ENCODE measurements at regions not wholly inside any gene's neighbourhood (a gene's known extent, or its start where the extent isn't known, plus 50 kb on each side); places are given as distances from the start of the nearest gene placed in this dataset.

- no peak for DNase-seq
- ATAC-seq, result no peak
- Mint-ChIP-seq H3K4me1 (no peaks in the 10 kb centered on the region), H3K9me3 (peaks cover 0 to 7% of the 10 kb centered on the region in 2 donors), H3K27me3 (no peaks in the 10 kb centered on the region), H3K27ac (no peak overlapping the region), H3K4me3 (no peak overlapping the region)
These were observed 329.1 kb upstream of the TSHZ2 start for GRCh38 chr20:52643034-52643433.

- H3K9me3 Mint-ChIP-seq, result peaks cover 5 to 15% of the 10 kb centered on the region in 2 donors
- H3K27ac Mint-ChIP-seq, result no peak overlapping the region
- H3K4me3 Mint-ChIP-seq, result no peak overlapping the region
- ATAC-seq, result no peak
- no peaks in the 10 kb centered on the region for H3K4me1 Mint-ChIP-seq
- H3K27me3 Mint-ChIP-seq, result no peaks in the 10 kb centered on the region
- no peak for DNase-seq
These were observed 335.0 kb upstream of the TSHZ2 start for GRCh38 chr20:52637201-52637600.

- ATAC-seq, result no peak
- no peaks in the 10 kb centered on the region for H3K27me3 Mint-ChIP-seq
These were observed 340.7 kb upstream of the TSHZ2 start for GRCh38 chr20:52631469-52631868.

GRCh38 chr20:52630138-52630537, 342.0 kb upstream of the TSHZ2 start:
- no peak overlapping the region for H3K4me3 Mint-ChIP-seq
- peaks cover 5 to 15% of the 10 kb centered on the region in 2 donors for H3K9me3 Mint-ChIP-seq
- no peaks in the 10 kb centered on the region for H3K4me1 Mint-ChIP-seq
- ATAC-seq, result no peak
- no peak overlapping the region for H3K27ac Mint-ChIP-seq
- no peaks in the 10 kb centered on the region for H3K27me3 Mint-ChIP-seq
- DNase-seq, result no peak

More at GRCh38 chr20:52631469-52631868, 340.7 kb upstream of the TSHZ2 start:
- no peak for DNase-seq
- Mint-ChIP-seq H3K27ac (no peak overlapping the region), H3K9me3 (peaks cover 5 to 15% of the 10 kb centered on the region in 2 donors), H3K4me3 (no peak overlapping the region), H3K4me1 (no peaks in the 10 kb centered on the region)

GRCh38 chr20:52624281-52624680, 347.9 kb upstream of the TSHZ2 start:
- ATAC-seq, result no peak
- Mint-ChIP-seq H3K27ac (no peak overlapping the region), H3K27me3 (no peaks in the 10 kb centered on the region), H3K9me3 (no peaks in the 10 kb centered on the region), H3K4me3 (no peak overlapping the region), H3K4me1 (no peaks in the 10 kb centered on the region)
- DNase-seq, result no peak

GRCh38 chr20:52622081-52622480, 350.1 kb upstream of the TSHZ2 start:
- no peaks in the 10 kb centered on the region for H3K9me3 Mint-ChIP-seq
- H3K4me3 Mint-ChIP-seq, result no peak overlapping the region
- no peaks in the 10 kb centered on the region for H3K27me3 Mint-ChIP-seq
- ATAC-seq (no peak), DNase-seq (no peak)
- no peaks in the 10 kb centered on the region for H3K4me1 Mint-ChIP-seq
- H3K27ac Mint-ChIP-seq, result no peak overlapping the region

GRCh38 chr20:52621401-52621800, 350.8 kb upstream of the TSHZ2 start:
- no peak for DNase-seq
- H3K4me1 Mint-ChIP-seq, result peaks cover under 1% of the 10 kb centered on the region
- ATAC-seq, result no peak
- H3K27me3 Mint-ChIP-seq, result peaks cover 3% of the 10 kb centered on the region
- H3K9me3 Mint-ChIP-seq, result no peaks in the 10 kb centered on the region
- H3K27ac Mint-ChIP-seq, result peak overlapping the region in 1 of 2 donors; percentile 11
- H3K4me3 Mint-ChIP-seq, result no peak overlapping the region

GRCh38 chr20:52619671-52620070, 352.5 kb upstream of the TSHZ2 start:
- DNase-seq, result no peak
- no peak for ATAC-seq
- Mint-ChIP-seq H3K9me3 (no peaks in the 10 kb centered on the region), H3K27me3 (peaks cover 9% of the 10 kb centered on the region), H3K4me3 (no peak overlapping the region), H3K27ac (no peak overlapping the region), H3K4me1 (peaks cover 7% of the 10 kb centered on the region)

- no peak overlapping the region for H3K27ac Mint-ChIP-seq
- peaks cover 9% of the 10 kb centered on the region for H3K27me3 Mint-ChIP-seq
- ATAC-seq, result no peak
- H3K4me1 Mint-ChIP-seq, result peaks cover 7% of the 10 kb centered on the region
- H3K4me3 Mint-ChIP-seq, result no peak overlapping the region
- H3K9me3 Mint-ChIP-seq, result no peaks in the 10 kb centered on the region
- DNase-seq, result no peak
These were observed 353.1 kb upstream of the TSHZ2 start for GRCh38 chr20:52619101-52619500.

GRCh38 chr20:52616629-52617028, 355.5 kb upstream of the TSHZ2 start:
- H3K4me3 Mint-ChIP-seq, result no peak overlapping the region
- ATAC-seq, result no peak
- H3K27me3 Mint-ChIP-seq, result peaks cover 9% of the 10 kb centered on the region
- no peak overlapping the region for H3K27ac Mint-ChIP-seq
- H3K9me3 Mint-ChIP-seq, result peaks cover 0 to 2% of the 10 kb centered on the region in 2 donors
- peaks cover 7% of the 10 kb centered on the region for H3K4me1 Mint-ChIP-seq
- DNase-seq, result no peak

GRCh38 chr20:52614051-52614863, 357.9 kb upstream of the TSHZ2 start:
- DNase-seq (no peak), ATAC-seq (no peak)
- peaks cover 9% of the 10 kb centered on the region for H3K27me3 Mint-ChIP-seq

GRCh38 chr20:52612046-52612632, 360.0 kb upstream of the TSHZ2 start:
- ATAC-seq (no peak), DNase-seq (no peak)
- Mint-ChIP-seq H3K27ac (no peak overlapping the region), H3K9me3 (peaks cover 0 to 13% of the 10 kb centered on the region in 2 donors), H3K4me1 (peaks cover 7% of the 10 kb centered on the region), H3K27me3 (peaks cover 9% of the 10 kb centered on the region), H3K4me3 (no peak overlapping the region)

More at GRCh38 chr20:52614051-52614863, 357.9 kb upstream of the TSHZ2 start:
- H3K4me3 Mint-ChIP-seq, result no peak overlapping the region
- H3K9me3 Mint-ChIP-seq, result peaks cover 0 to 13% of the 10 kb centered on the region in 2 donors
- H3K27ac Mint-ChIP-seq, result no peak overlapping the region
- H3K4me1 Mint-ChIP-seq, result peaks cover 7% of the 10 kb centered on the region

- DNase-seq, result no peak
- no peaks in the 10 kb centered on the region for H3K27me3 Mint-ChIP-seq
- H3K4me1 Mint-ChIP-seq, result peaks cover under 1% of the 10 kb centered on the region
- no peak overlapping the region for H3K4me3 Mint-ChIP-seq
- H3K9me3 Mint-ChIP-seq, result peaks cover 0 to 13% of the 10 kb centered on the region in 2 donors
- no peak overlapping the region for H3K27ac Mint-ChIP-seq
- no peak for ATAC-seq
These were observed 361.4 kb upstream of the TSHZ2 start for GRCh38 chr20:52610749-52611148.

GRCh38 chr20:52601295-52601971, 370.7 kb upstream of the TSHZ2 start:
- Mint-ChIP-seq H3K4me1 (no peaks in the 10 kb centered on the region), H3K4me3 (no peak overlapping the region)

GRCh38 chr20:52596256-52596655, 375.9 kb upstream of the TSHZ2 start:
- H3K27me3 Mint-ChIP-seq, result no peaks in the 10 kb centered on the region
- no peak for ATAC-seq

More at GRCh38 chr20:52601295-52601971, 370.7 kb upstream of the TSHZ2 start:
- DNase-seq, result no peak
- no peak overlapping the region for H3K27ac Mint-ChIP-seq
- H3K27me3 Mint-ChIP-seq, result no peaks in the 10 kb centered on the region
- ATAC-seq, result no peak
- peaks cover 4 to 13% of the 10 kb centered on the region in 2 donors for H3K9me3 Mint-ChIP-seq

GRCh38 chr20:52595518-52595917, 376.6 kb upstream of the TSHZ2 start:
- ATAC-seq, result no peak
- no peaks in the 10 kb centered on the region for H3K9me3 Mint-ChIP-seq

More at GRCh38 chr20:52596256-52596655, 375.9 kb upstream of the TSHZ2 start:
- H3K4me1 Mint-ChIP-seq, result no peaks in the 10 kb centered on the region
- H3K4me3 Mint-ChIP-seq, result no peak overlapping the region
- no peak overlapping the region for H3K27ac Mint-ChIP-seq
- no peak for DNase-seq
- no peaks in the 10 kb centered on the region for H3K9me3 Mint-ChIP-seq

More at GRCh38 chr20:52595518-52595917, 376.6 kb upstream of the TSHZ2 start:
- H3K4me1 Mint-ChIP-seq, result no peaks in the 10 kb centered on the region
- DNase-seq, result no peak
- H3K4me3 Mint-ChIP-seq, result no peak overlapping the region
- no peaks in the 10 kb centered on the region for H3K27me3 Mint-ChIP-seq
- no peak overlapping the region for H3K27ac Mint-ChIP-seq
